Kidney (tissue), 13 donors: ENCODE measurements at regions not wholly inside any gene's neighbourhood (a gene's known extent, or its start where the extent isn't known, plus 50 kb on each side); places are given as distances from the start of the nearest gene placed in this dataset.

Experiments
- DNase-seq, 5 donors: peaks; one replicate each; pipeline ENCODE4 v3.0.0-alpha.2; 2013 to 2020
- FAIRE-seq: peaks from 2 replicates; lab custom pipeline; 2012; peaks lifted over from hg19 to GRCh38; lab: Jason Lieb, UNC
- H3K27ac ChIP-seq, 2 donors: one replicate each; pipeline ENCODE4 v1.7.0; 2013; ENCODE audit warnings: low read depth in 2 of 2, low read length in 2 of 2, inconsistent platforms in 1 of 2
- H3K27me3 ChIP-seq: one replicate; pipeline ENCODE4 v1.7.1; 2013; ENCODE audit warnings: low read length, inconsistent platforms; ENCODE audit not compliant: control insufficient read depth, insufficient read depth
- H3K36me3 ChIP-seq, 3 donors: one replicate each; pipeline versions ENCODE4 v1.7.0 to v1.7.1; 2013; ENCODE audit warnings: low read length in 3 of 3, control low read depth in 1 of 3, inconsistent platforms in 1 of 3; ENCODE audit not compliant: insufficient read depth in 3 of 3, control insufficient read depth in 2 of 3
- H3K4me1 ChIP-seq, 3 donors: one replicate each; pipeline versions ENCODE4 v1.7.0 to v1.7.1; 2013; ENCODE audit warnings: low read length in 3 of 3, inconsistent platforms in 1 of 3, low read depth in 1 of 3; ENCODE audit not compliant: control insufficient read depth in 2 of 3, insufficient read depth in 2 of 3
- H3K4me3 ChIP-seq, 3 donors: one replicate each; pipeline versions ENCODE4 v1.7.0 to v1.8.1; 2013; ENCODE audit warnings: low read length in 3 of 3, control low read depth in 1 of 3, inconsistent platforms in 1 of 3
- H3K9ac ChIP-seq, 3 donors: one replicate each; pipeline versions ENCODE4 v1.7.0 to v1.7.1; 2013; ENCODE audit warnings: low read length in 3 of 3, control low read depth in 1 of 3, inconsistent platforms in 1 of 3
- H3K9me3 ChIP-seq, 3 donors: one replicate each; pipeline versions ENCODE4 v1.7.0 to v1.7.1; 2013; ENCODE audit warnings: low read length in 3 of 3, control low read depth in 1 of 3, inconsistent platforms in 1 of 3; ENCODE audit not compliant: control insufficient read depth in 2 of 3, insufficient read depth in 1 of 3
- CTCF ChIP-seq: IDR thresholded peaks from 3 replicates; pipeline ENCODE4 v1.5.1; 2012; ENCODE audit warnings: mild to moderate bottlenecking, moderate library complexity, borderline replicate concordance; ENCODE audit not compliant: insufficient read depth; ENCODE audit errors: extremely low read depth
- intact Hi-C: fragments of 100-400 bp; cut with DNase I; formaldehyde crosslinking; loops from one replicate; pipeline ENCODE4 v1.11.1; 2022
- donor health status: control.
- donor health status: control.
- donor health status: control.
- donor health status: control.
- donor health status: control.
- donor health status: DM: yes; HTN: yes; CAD: no.
- donor health status: Normal renal cell carcinoma (clear cell type).

GRCh38 chr16:86085161-86085611 is 186.2 kb downstream of the IRF8 start:
- H3K4me3 ChIP-seq, result no peak overlapping the region
- DNase-seq (peak in 1 of 5 donors; percentile 58), FAIRE-seq (no peak)
- no peaks in the 10 kb centered on the region for H3K4me1 ChIP-seq
- no peak for TF ChIP-seq CTCF
- no peak overlapping the region for H3K9ac ChIP-seq
- no peaks in the 10 kb centered on the region for H3K9me3 ChIP-seq
- intact Hi-C loops, result no loop called here
- no peaks in the 10 kb centered on the region for H3K27me3 ChIP-seq
- no peak overlapping the region for H3K27ac ChIP-seq
- no peaks in the 10 kb centered on the region for H3K36me3 ChIP-seq

- FAIRE-seq (no peak), DNase-seq (peak in 1 of 5 donors; percentile 15)
- no peaks in the 10 kb centered on the region for H3K9me3 ChIP-seq
- no peak overlapping the region for H3K9ac ChIP-seq
- no peaks in the 10 kb centered on the region for H3K36me3 ChIP-seq
- H3K4me1 ChIP-seq, result no peaks in the 10 kb centered on the region
- no peaks in the 10 kb centered on the region for H3K27me3 ChIP-seq
- no peak for TF ChIP-seq CTCF
- no peak overlapping the region for H3K27ac ChIP-seq
- intact Hi-C loops, result no loop called here
- no peak overlapping the region for H3K4me3 ChIP-seq
Measured at GRCh38 chr16:86085795-86086194, 186.8 kb downstream of the IRF8 start.

GRCh38 chr16:86086471-86086870 is 187.5 kb downstream of the IRF8 start:
- H3K9ac ChIP-seq, result no peak overlapping the region
- no peaks in the 10 kb centered on the region for H3K4me1 ChIP-seq
- H3K4me3 ChIP-seq, result no peak overlapping the region
- no peak overlapping the region for H3K27ac ChIP-seq
- FAIRE-seq (no peak), DNase-seq (peak in 1 of 5 donors; percentile 18)
- H3K36me3 ChIP-seq, result no peaks in the 10 kb centered on the region
- no peaks in the 10 kb centered on the region for H3K9me3 ChIP-seq
- intact Hi-C loops, result no loop called here
- H3K27me3 ChIP-seq, result no peaks in the 10 kb centered on the region
- TF ChIP-seq CTCF, result no peak
